ENCODE measurements at regions not wholly inside any gene's neighbourhood (a gene's known extent, or its start where the extent isn't known, plus 50 kb on each side); places are given as distances from the start of the nearest gene placed in this dataset.
"Not testable (repeated sequence)": the region's sequence is repeated elsewhere in the genome, so short reads cannot be mapped to it uniquely, and the experiment has no call there.

DNA sequence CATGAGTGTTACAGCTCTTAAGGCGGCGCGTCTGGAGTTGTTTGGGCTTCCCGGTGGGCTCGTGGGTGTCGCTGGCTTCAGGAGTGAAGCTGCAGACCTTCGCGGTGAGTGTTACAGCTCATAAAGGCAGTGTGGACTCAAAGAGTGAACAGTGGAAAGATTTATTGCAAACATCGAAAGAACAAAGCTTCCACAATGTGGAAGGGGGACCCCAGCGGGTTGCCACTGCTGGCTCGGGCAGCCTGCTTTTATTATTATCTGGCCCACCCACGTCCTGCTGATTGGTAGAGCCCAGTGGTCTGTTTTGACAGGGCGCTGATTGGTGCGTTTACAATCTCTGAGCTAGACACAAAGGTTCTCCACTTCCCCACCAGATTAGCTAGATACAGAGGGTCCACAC lies 405.7 kb downstream of the HLX start:
- H3K36me3 ChIP-seq (ENCODE audit: control insufficient read depth, insufficient read depth, low read length); H3K4me1 ChIP-seq (ENCODE audit: control insufficient read depth, insufficient read depth, low read length); H3K4me3 ChIP-seq (ENCODE audit: insufficient read depth, low read depth, low read length); H3K27ac ChIP-seq (ENCODE audit: insufficient read depth, low read depth, low read length, poor library complexity, severe bottlenecking); H3K9me3 ChIP-seq (ENCODE audit: control insufficient read depth, low read length); H3K27me3 ChIP-seq (ENCODE audit: control insufficient read depth, insufficient read depth, low read length, poor library complexity, severe bottlenecking): not testable (repeated sequence)
- WGBS, 2 experiments: 84 to 86% methylated on average over 14 of the region's 14 CpGs

DNA sequence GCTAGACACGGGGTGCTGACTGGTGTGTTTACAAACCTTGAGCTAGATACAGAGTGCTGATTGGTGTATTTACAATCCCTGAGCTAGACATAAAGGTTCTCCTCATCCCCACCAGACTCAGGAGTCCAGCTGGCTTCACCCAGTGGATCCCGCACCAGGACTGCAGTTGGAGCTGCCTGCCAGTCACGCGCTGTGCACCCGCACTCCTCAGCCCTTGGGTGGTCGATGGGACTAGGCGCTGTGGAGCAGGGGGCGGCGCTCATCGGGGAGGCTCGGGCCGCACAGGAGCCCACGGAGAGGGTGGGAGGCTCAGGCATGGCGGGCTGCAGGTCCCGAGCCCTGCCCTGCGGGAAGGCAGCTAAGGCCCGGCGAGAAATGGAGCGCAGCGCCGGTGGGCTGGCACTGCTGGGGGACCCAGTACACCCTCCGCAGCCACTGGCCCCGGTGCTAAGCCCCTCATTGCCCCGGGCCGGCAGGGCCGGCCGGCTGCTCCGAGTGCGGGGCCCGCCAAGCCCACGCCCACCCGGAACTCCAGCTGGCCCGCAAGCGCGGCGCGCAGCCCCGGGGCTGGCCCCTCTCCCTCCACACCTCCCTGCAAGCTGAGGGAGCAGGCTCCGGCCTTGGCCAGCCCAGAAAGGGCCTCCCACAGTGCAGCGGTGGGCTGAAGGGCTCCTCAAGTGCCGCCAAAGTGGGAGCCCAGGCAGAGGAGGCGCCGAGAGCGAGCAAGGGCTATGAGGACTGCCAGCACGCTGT lies 406.4 kb downstream of the HLX start:
- H3K27ac ChIP-seq (ENCODE audit: insufficient read depth, low read depth, low read length, poor library complexity, severe bottlenecking); H3K4me3 ChIP-seq (ENCODE audit: insufficient read depth, low read depth, low read length); H3K36me3 ChIP-seq (ENCODE audit: control insufficient read depth, insufficient read depth, low read length); H3K4me1 ChIP-seq (ENCODE audit: control insufficient read depth, insufficient read depth, low read length); H3K9me3 ChIP-seq (ENCODE audit: control insufficient read depth, low read length); H3K27me3 ChIP-seq (ENCODE audit: control insufficient read depth, insufficient read depth, low read length, poor library complexity, severe bottlenecking): not testable (repeated sequence)
- WGBS, 2 experiments: 95 to 96% methylated on average over 45 of the region's 45 CpGs

DNA sequence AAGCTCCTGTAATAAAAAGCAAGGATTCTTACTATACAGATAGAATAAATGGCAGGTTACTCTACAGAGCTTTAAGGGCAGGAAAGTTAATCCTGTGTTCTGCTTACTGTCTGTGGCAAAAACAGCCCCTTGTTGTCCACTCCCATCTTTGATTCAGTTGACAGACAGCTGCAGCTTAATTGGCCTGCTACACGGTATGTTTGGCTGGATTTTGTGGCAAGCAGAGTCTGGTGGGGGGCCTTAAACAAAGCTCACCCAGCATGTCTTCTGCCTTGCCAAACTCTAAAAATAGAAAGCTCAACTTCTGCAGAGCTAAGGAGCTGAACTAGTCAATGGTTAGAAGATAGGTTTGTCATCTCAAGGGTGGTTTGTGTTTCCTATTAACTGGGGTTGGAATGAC lies 407.2 kb downstream of the HLX start:
- Histone ChIP-seq H3K9me3 (ENCODE audit: control insufficient read depth, low read length) (no peaks in the 10 kb centered on the region), H3K27ac (ENCODE audit: insufficient read depth, low read depth, low read length, poor library complexity, severe bottlenecking) (peak overlapping the region; percentile 64), H3K27me3 (ENCODE audit: control insufficient read depth, insufficient read depth, low read length, poor library complexity, severe bottlenecking) (no peaks in the 10 kb centered on the region), H3K36me3 (ENCODE audit: control insufficient read depth, insufficient read depth, low read length) (no peaks in the 10 kb centered on the region), H3K4me1 (ENCODE audit: control insufficient read depth, insufficient read depth, low read length) (peaks cover 8% of the 10 kb centered on the region), H3K4me3 (ENCODE audit: insufficient read depth, low read depth, low read length) (no peak overlapping the region)
- 0% methylated on average over 1 of the region's 1 CpG for WGBS, 2 experiments

DNA sequence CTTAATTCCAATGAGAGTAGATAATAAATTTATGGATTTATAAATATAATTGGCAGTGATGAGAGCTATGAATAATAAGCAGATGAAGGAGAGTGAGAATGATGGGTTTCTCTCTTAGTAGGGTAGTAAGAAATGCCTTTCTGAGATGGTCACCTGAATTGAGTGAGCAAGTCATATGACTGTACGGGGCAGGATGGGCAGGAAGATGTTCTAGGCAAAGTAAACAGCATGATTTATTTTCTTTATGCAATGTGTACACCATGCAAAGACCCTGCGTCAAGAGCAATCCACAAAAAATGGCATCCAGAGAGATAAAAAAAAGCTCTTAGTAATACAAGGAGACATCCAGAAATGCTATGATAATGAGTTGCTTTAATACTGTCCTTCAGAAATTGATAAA lies 409.9 kb downstream of the HLX start:
- Histone ChIP-seq H3K9me3 (ENCODE audit: control insufficient read depth, low read length) (no peaks in the 10 kb centered on the region), H3K4me1 (ENCODE audit: control insufficient read depth, insufficient read depth, low read length) (peaks cover 8% of the 10 kb centered on the region), H3K27me3 (ENCODE audit: control insufficient read depth, insufficient read depth, low read length, poor library complexity, severe bottlenecking) (no peaks in the 10 kb centered on the region), H3K4me3 (ENCODE audit: insufficient read depth, low read depth, low read length) (no peak overlapping the region), H3K27ac (ENCODE audit: insufficient read depth, low read depth, low read length, poor library complexity, severe bottlenecking) (no peak overlapping the region), H3K36me3 (ENCODE audit: control insufficient read depth, insufficient read depth, low read length) (no peaks in the 10 kb centered on the region)
- WGBS, 2 experiments: 91 to 97% methylated on average over 2 of the region's 2 CpGs

DNA sequence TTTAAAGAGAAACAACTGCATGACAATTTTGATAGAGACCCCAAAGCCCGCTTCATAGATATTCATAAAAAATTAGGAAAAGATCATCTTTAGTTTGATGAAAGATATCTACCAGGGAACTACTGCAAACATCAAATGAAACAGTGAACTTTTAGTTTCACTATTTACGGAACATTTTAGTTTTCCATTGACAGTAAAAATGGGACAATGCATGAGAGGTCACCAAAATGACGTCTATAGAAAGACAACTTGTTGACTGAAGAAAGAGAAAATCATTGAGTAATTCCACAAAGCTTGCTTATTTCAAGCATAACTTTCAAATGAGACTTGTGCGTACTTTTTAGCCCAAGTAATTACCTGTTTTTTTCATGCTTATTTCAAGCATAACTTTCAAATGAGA lies 411.4 kb downstream of the HLX start:
- no peak overlapping the region for H3K4me3 ChIP-seq (ENCODE audit: insufficient read depth, low read depth, low read length)
- H3K4me1 ChIP-seq (ENCODE audit: control insufficient read depth, insufficient read depth, low read length): peaks cover 8% of the 10 kb centered on the region
- no peaks in the 10 kb centered on the region for H3K9me3 ChIP-seq (ENCODE audit: control insufficient read depth, low read length)
- H3K27me3 ChIP-seq (ENCODE audit: control insufficient read depth, insufficient read depth, low read length, poor library complexity, severe bottlenecking): no peaks in the 10 kb centered on the region
- H3K27ac ChIP-seq (ENCODE audit: insufficient read depth, low read depth, low read length, poor library complexity, severe bottlenecking): no peak overlapping the region
- no peaks in the 10 kb centered on the region for H3K36me3 ChIP-seq (ENCODE audit: control insufficient read depth, insufficient read depth, low read length)
- 97 to 98% methylated on average over 3 to 4 of the region's 4 CpGs for WGBS, 2 experiments

DNA sequence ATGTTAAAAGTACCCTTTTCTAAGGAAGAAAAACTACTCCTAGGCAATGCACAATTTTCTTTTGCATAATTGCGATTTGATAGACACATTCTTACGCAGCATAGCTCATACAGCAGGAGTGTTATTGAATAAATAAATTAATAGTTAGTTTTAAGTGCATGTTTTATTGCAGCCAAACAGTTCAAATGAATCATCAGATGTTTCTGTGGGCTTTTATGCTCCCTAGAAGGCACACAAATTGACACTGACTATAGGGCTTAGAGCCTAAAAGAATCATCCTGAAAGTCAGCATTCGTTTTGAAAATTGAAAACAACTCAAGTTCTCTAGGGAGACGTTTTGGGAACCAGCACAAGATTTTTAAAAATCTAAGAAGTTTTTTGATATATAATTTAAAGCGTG lies 411.9 kb downstream of the HLX start:
- Histone ChIP-seq H3K4me1 (ENCODE audit: control insufficient read depth, insufficient read depth, low read length) (peaks cover 8% of the 10 kb centered on the region), H3K4me3 (ENCODE audit: insufficient read depth, low read depth, low read length) (no peak overlapping the region), H3K27me3 (ENCODE audit: control insufficient read depth, insufficient read depth, low read length, poor library complexity, severe bottlenecking) (no peaks in the 10 kb centered on the region), H3K9me3 (ENCODE audit: control insufficient read depth, low read length) (no peaks in the 10 kb centered on the region), H3K27ac (ENCODE audit: insufficient read depth, low read depth, low read length, poor library complexity, severe bottlenecking) (no peak overlapping the region), H3K36me3 (ENCODE audit: control insufficient read depth, insufficient read depth, low read length) (no peaks in the 10 kb centered on the region)
- 86 to 87% methylated on average over 4 to 5 of the region's 5 CpGs for WGBS, 2 experiments

DNA sequence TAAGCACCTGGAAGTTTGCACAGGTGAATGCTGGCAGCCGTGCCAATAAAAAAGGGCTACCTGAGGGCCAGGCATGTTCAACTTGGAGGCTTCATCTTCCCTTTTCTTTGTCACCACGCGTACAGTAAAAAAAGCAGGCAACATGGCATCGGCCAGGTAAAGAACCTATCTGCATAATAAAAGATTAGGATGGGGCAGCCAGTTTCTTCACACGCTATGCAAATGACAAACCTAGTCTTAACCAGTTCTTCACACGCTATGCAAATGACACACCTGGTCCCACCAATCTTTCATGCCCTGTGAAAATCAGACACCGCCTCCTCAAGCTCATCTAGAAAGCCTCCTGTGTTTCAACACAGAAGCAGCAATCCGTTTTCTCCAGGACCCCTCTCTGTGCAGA lies 413.4 kb downstream of the HLX start:
- Histone ChIP-seq H3K27ac (ENCODE audit: insufficient read depth, low read depth, low read length, poor library complexity, severe bottlenecking) (no peak overlapping the region), H3K36me3 (ENCODE audit: control insufficient read depth, insufficient read depth, low read length) (no peaks in the 10 kb centered on the region), H3K4me3 (ENCODE audit: insufficient read depth, low read depth, low read length) (no peak overlapping the region), H3K27me3 (ENCODE audit: control insufficient read depth, insufficient read depth, low read length, poor library complexity, severe bottlenecking) (no peaks in the 10 kb centered on the region), H3K9me3 (ENCODE audit: control insufficient read depth, low read length) (no peaks in the 10 kb centered on the region), H3K4me1 (ENCODE audit: control insufficient read depth, insufficient read depth, low read length) (no peaks in the 10 kb centered on the region)
- WGBS, 2 experiments: 68 to 69% methylated on average over 8 of the region's 8 CpGs

DNA sequence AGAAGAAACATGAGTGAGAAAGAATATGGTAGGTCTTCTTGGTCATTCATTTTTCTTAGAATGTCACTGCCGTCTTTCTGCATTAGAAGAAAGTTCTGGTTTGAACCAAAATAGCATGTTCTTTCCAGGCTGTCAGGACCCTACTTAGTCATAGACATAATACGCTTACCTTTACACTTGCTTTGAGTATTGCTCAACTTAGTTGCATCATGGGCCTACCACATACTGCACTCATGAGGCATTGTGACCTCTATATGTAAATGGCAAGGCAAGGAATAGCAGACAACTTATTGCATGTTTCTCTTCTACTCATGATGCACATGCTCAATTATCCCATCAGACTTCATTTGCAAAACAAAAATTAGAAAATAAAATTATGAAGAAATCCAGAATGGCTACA lies 415.0 kb downstream of the HLX start:
- H3K36me3 ChIP-seq (ENCODE audit: control insufficient read depth, insufficient read depth, low read length): no peaks in the 10 kb centered on the region
- 93 to 95% methylated on average over 2 of the region's 2 CpGs for WGBS, 2 experiments
- H3K9me3 ChIP-seq (ENCODE audit: control insufficient read depth, low read length): no peaks in the 10 kb centered on the region

DNA sequence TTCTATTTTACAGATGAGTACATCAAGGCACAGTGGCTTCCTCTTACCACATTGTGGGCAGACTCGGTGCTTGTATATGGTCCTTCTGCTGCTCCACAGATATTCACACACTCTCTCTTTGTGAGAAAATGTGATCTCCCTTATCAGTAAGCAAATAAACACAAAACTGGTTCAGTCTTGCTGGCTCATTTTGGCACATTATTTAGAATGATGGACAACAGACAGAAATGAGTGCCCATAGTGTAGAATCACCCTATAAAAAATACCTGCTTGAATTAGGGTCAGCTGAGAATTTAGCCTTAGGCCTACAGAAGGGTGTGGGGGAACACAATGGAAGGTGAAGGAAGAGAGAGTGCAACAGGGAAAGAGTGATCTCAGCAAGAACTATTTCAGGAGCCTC lies 423.1 kb downstream of the HLX start:
- H3K4me3 ChIP-seq (ENCODE audit: insufficient read depth, low read depth, low read length): no peak overlapping the region
- no peak overlapping the region for H3K27ac ChIP-seq (ENCODE audit: insufficient read depth, low read depth, low read length, poor library complexity, severe bottlenecking)
- no peaks in the 10 kb centered on the region for H3K36me3 ChIP-seq (ENCODE audit: control insufficient read depth, insufficient read depth, low read length)
- WGBS, 2 experiments: 92 to 93% methylated on average over 1 of the region's 1 CpG
- H3K9me3 ChIP-seq (ENCODE audit: control insufficient read depth, low read length): no peaks in the 10 kb centered on the region
- no peaks in the 10 kb centered on the region for H3K27me3 ChIP-seq (ENCODE audit: control insufficient read depth, insufficient read depth, low read length, poor library complexity, severe bottlenecking)
- H3K4me1 ChIP-seq (ENCODE audit: control insufficient read depth, insufficient read depth, low read length): peaks cover 5% of the 10 kb centered on the region

More for the DNA sequence above, 415.0 kb downstream of the HLX start:
- H3K4me3 ChIP-seq (ENCODE audit: insufficient read depth, low read depth, low read length): no peak overlapping the region
- H3K27ac ChIP-seq (ENCODE audit: insufficient read depth, low read depth, low read length, poor library complexity, severe bottlenecking): no peak overlapping the region
- no peaks in the 10 kb centered on the region for H3K4me1 ChIP-seq (ENCODE audit: control insufficient read depth, insufficient read depth, low read length)
- H3K27me3 ChIP-seq (ENCODE audit: control insufficient read depth, insufficient read depth, low read length, poor library complexity, severe bottlenecking): no peaks in the 10 kb centered on the region

DNA sequence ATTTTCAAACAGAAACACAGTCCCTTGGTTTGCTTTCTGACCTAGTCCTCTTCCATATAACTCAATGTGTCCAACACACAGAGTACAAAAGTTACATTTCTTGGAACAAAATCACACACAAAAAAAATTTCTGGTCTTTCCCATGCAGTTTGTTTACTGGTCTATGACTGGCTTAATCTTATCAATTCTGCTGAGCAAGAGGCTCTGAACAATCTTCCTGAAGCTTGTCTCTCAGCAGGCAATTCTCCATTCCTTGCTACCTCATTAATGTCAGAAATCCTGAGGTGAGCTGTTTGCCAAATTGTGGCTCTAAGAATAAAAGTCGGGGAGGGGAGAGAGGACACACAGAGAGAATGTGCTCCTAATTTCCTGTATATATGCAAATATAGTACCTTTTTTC lies 423.6 kb downstream of the HLX start:
- Histone ChIP-seq H3K4me3 (ENCODE audit: insufficient read depth, low read depth, low read length) (no peak overlapping the region), H3K27me3 (ENCODE audit: control insufficient read depth, insufficient read depth, low read length, poor library complexity, severe bottlenecking) (no peaks in the 10 kb centered on the region), H3K4me1 (ENCODE audit: control insufficient read depth, insufficient read depth, low read length) (peaks cover 5% of the 10 kb centered on the region), H3K36me3 (ENCODE audit: control insufficient read depth, insufficient read depth, low read length) (no peaks in the 10 kb centered on the region), H3K9me3 (ENCODE audit: control insufficient read depth, low read length) (no peaks in the 10 kb centered on the region), H3K27ac (ENCODE audit: insufficient read depth, low read depth, low read length, poor library complexity, severe bottlenecking) (no peak overlapping the region)
- WGBS, 2 experiments: 83% methylated on average over 1 of the region's 1 CpG; no CpG with 5 or more reads in 1 of the 2 experiments

DNA sequence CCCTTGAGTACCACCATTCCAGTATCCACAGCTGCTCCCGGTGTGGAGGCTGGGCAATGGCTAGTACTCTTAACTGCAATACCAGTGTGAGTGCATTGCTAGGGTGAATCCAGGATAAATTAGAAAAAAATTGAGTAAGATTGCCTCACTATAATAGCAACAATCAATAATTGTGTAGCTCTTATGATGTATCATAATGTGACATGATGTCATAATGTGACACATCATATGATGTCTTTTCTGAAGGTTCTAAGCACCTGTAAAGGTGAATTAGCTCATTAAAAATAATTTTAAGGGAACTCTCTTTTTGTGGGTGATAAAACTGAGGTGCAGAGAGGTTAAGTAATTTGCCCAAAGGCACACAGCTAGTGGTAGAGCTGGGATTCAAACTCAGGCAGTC lies 424.4 kb downstream of the HLX start:
- Histone ChIP-seq H3K9me3 (ENCODE audit: control insufficient read depth, low read length) (no peaks in the 10 kb centered on the region), H3K4me1 (ENCODE audit: control insufficient read depth, insufficient read depth, low read length) (peaks cover 5% of the 10 kb centered on the region), H3K4me3 (ENCODE audit: insufficient read depth, low read depth, low read length) (no peak overlapping the region), H3K36me3 (ENCODE audit: control insufficient read depth, insufficient read depth, low read length) (no peaks in the 10 kb centered on the region), H3K27ac (ENCODE audit: insufficient read depth, low read depth, low read length, poor library complexity, severe bottlenecking) (no peak overlapping the region), H3K27me3 (ENCODE audit: control insufficient read depth, insufficient read depth, low read length, poor library complexity, severe bottlenecking) (no peaks in the 10 kb centered on the region)
- 80 to 90% methylated on average over 1 of the region's 1 CpG for WGBS, 2 experiments
